GM19351 (cell line): ENCODE measurements at regions not wholly inside any gene's neighbourhood (a gene's known extent, or its start where the extent isn't known, plus 50 kb on each side); places are given as distances from the start of the nearest gene placed in this dataset.
A peak's percentile ranks its signal among the peaks of the same experiment; 100 is the strongest.
"Not testable (repeated sequence)": the region's sequence is repeated elsewhere in the genome, so short reads cannot be mapped to it uniquely, and the experiment has no call there.

Experiments used
- ATAC-seq: cut with Tn5 transposase; IDR thresholded peaks from one replicate; pipeline ENCODE4 v1.9.1; 2021; ENCODE audit warnings: mild to moderate bottlenecking, moderate library complexity; ENCODE audit not compliant: unreplicated experiment

DNA sequence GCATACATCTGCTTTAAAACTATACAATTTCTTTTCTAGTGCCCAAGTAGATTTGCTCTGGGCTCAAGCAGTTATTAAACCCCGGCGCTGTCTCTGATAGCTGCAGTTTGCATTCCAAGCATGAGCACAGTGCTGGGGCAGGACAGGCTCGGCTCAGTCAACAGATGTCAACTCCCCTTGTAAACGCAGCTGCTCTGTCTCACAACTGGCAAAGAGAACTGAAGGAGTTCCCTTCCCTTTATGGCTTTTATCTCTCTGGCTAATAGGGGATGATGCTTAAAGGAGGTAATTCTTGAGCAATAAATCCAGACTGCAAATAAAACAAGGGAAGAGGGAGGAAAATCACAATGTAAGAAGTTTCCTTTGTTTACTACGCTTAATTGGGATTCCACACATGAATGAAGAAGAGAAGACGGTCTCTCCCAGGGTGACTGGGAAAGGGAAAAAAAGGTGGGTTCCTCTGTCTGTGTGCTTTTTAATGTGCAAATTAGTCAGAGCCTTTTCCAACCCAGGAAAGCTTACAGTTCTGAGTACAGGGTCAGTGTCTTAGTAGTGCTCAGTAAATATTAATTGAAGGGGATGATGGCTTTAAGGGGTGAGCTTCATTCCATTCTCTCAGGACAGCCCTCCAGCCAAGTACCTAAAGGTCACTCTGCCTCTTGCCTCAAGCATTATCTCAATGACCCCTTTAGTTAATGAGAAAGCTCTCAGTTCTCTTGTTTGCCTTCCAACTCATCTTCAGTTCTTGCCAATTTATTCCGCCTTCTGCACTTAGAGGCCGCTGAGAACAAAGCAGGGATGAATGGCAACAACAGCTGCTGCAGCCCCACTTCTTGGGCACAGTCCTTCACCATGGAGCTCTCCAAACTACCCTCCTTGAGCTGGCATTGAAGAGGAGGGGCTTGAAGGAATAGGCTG lies 155.7 kb upstream of the JADE1 start:
- no peak for ATAC-seq

DNA sequence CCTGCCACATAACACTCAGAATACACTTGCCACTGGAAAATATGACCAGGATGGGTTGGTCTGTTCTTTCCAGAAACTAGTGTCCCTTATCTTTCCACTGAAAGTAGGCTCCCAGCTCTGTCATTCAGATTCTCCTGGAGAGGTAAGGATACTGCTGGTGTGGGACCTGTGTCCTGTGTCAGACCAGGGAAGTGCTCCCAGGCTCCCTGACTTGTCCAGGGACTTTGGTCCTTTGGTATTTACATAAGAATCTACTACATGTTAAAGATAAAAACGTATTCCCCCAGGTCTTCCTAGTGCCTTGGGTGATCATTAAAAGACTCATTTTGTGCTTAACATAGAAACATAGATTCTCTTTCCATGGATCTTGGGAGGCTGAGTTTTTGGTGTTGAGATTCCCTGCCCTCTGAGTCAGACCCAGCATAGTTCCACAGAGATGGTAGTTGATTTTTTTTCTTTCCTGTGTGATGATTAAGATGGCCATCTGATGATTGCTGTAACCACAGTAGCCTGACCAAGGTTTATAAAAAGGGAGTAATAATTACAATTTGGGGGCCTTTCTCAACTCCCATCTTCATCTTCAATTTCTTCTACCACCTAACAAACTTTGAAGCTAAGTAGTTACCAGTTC lies 159.8 kb upstream of the JADE1 start:
- ATAC-seq = no peak

DNA sequence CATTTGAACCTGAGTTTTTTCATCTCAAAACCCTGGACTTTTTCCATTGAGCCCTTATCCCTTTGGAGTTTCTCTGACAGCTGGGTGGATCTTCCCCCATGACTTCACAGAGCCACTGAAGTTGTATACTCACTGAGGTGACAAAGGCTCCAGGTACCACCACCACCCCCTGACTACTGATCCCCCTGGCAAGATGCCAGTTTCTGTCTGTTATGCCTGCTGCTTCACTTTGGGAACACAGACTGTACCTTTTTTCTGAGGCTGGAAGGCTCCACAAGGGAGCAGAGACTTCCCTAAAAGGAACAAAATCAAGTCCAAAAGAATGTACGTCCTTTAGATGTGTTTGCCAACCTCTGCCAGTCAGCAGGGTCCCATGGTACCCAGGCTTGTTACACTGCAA lies 160.3 kb upstream of the JADE1 start:
- ATAC-seq = no peak

DNA sequence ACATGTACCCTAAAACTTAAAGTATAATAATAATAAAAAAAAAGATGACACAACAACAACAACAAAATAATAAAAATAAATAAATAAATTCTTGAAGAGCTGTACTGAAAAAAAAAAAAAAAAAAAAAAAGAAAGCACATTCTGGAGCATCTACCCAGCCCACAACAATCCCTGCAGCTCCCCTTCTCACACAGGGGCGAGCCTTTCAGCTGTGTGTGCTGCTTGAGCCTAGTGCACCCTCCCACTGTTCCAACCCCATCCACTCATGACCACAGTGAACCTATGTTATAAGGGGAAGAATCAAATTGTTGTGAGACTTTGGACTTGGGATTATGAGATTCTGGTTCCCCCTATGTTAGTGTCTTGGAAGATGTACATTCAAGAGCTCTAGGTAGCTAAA lies 161.5 kb upstream of the JADE1 start:
- no peak for ATAC-seq

DNA sequence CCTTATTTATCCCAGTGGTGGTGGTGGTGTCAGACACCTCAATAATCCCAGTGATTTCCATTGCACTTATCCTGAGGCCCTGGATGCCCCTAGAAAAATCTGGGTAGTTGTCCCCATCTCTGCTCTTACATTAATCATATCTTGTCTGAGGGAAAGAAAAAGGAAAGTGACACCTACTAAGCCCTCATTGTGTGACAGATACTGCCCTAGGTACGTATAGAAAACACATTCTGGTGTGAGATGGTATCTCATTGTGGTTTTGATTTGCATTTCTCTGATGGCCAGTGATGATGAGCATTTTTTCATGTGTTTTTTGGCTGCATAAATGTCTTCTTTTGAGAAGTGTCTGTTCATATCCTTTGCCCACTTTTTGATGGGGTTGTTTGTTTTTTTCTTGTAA lies 162.6 kb upstream of the JADE1 start:
- peak; percentile 94 for ATAC-seq

DNA sequence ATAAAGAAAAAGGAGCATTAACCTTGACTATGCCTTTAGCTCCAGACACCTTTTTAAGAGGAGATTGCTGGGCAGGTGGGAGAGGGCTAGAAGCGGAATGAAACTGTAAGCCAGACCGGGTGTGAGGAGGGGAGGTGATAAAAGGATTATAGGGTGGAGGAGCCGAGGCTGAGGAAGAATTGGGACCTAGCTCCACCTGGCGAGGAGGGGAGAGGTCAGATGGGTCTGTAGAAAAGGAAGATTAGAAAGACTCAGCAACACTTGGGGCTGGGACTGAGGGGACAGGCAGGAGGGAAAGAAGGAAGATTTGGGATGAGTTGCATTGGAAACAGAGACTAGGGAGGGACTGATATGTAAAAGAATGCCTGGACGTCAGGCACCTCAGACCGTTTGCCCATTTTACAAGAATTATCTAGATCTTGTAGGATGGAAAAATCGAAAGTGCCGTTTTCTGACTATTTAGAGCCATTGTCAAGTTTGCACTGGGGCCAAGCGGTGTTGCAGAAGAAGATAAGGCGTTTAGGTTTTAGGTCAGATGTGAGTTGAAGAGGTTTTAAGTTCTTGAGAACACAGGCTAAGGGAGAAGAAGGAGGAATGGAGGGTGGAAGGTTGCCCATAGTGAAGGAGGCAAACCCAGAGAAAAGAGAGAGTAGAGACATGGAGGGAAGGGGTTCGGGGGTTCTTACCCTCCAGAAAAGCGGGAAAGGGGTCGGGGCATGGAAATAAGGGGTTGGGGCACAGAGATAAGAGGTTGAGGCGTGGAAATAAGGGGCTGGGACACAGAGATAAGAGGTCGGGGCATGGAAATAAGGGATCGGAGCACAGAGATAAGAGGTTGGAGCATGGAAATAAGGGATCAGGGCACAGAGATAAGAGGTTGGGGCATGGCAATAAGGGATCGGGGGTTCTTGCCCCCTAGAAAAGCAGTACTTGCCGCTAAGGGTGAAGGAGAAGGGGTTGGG lies 164.5 kb upstream of the JADE1 start:
- ATAC-seq = not testable (repeated sequence)

DNA sequence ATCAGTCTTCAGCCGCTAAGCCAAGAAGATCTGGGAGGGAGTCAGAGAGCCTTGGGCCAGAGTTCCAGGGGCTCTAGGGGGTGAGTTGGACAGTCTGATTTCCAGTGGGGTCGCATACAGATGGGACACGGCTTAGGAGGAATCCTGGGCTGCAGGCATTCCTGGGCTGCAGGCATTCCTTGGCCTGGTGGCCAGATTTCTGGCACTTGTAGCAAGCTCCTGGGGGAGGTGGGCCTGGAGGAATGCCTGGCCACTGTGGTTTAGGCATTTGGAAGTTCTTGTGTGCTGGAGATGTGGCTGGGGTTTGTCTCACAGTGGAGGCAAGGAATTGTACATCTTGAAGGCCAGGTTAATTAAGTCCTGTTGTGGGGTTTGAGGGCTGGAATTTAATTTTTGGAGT lies 165.4 kb upstream of the JADE1 start:
- not testable (repeated sequence) for ATAC-seq

DNA sequence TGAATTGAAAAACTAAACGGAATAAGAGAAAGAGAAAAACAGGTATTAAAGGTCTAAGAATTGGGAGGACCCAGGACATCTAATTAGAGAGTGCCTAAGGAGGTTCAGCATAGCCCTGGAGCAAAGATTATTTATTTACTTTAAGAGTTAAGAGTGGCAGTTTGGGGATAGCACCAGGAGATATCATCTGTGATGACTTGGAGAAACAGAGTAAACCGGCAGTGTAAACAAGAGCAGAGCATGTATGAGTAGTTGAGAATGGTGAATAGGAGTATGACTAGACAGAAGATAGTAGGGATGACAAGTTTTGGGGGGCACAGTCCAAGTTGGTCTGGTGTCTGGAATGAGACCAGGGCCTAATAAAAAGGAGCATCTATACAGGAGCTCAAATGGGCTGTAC lies 167.9 kb upstream of the JADE1 start:
- ATAC-seq = not testable (repeated sequence)

DNA sequence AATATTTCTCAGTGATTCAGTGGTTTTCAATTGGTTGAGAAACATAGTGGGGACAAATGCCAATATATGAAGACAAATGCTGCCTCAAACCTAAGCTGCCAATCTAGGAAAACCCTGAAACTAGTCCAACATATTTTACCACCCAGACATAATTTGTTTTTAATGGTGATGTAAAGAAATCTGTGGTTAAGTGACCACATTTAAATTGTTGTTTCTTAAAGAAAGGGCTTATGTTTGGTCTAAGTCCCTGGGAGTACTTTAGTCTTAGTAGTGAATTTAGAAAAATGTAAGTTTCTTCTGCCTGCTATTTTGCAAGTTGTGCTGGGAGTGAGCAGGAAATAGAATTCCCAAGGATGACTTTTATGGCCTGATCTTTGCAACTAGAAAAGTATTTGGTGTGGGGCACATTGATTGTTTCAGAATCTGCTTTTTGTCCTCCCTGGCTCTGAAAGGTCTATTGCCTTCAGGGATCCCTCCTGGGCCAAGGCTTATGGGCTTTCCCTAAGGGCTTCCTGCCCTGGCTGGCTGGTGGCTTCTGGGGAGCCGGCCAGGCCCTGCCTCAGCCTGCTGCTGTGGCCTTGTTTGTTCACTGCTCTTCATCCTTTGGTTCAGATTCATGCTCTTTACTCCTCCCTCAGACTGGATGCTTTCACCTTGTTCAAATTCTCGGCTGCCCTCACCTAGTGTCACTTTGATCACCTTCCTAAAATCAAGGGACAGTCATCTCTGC lies 169.8 kb upstream of the JADE1 start:
- ATAC-seq = no peak

DNA sequence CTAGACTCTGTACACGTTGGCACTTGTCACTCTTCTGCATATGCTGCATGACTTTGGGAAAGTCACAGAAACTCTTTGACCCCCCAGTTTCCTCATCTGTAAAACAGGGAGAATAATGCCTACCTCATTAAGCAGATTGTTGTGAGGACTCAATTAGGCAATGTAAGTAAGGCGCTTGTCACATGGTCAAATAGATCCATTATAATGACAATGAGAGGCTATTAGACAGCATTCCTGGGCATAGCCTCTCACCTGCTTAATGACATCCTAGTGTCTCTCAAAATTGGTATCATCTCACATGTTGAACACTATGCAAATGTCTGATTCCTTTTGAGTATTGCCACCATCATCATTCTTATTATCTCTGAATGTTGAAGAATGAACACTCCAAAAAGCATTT lies 172.6 kb upstream of the JADE1 start:
- ATAC-seq = no peak

DNA sequence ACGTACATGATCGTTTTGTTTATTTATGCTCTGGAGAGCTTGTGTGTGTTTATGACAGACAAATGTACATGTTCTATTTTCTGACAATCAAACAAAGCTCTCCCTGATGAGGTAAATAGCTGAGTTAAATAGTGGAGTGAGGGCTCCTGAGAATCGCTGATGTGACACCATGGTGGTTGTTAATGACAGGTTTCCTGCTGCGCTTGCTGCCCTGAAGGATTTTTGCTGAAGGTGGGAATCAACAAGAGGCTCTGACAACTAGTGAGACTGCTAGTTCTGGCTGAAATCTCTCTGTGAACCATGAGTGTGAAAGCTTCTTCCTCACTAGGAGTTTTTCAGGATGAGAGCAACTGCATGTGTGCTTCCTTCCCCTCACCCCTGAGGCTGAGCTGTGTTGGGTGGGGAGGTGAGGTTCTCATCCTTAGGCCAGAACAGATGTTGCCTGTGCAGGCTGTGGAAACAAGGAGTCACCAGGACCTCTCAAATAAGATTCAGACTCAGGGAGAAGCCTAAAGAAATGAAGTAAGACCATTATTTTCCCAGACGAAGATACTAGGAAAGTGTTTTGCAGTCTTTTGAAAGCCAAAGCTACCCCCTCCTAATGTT lies 173.4 kb upstream of the JADE1 start:
- no peak for ATAC-seq

DNA sequence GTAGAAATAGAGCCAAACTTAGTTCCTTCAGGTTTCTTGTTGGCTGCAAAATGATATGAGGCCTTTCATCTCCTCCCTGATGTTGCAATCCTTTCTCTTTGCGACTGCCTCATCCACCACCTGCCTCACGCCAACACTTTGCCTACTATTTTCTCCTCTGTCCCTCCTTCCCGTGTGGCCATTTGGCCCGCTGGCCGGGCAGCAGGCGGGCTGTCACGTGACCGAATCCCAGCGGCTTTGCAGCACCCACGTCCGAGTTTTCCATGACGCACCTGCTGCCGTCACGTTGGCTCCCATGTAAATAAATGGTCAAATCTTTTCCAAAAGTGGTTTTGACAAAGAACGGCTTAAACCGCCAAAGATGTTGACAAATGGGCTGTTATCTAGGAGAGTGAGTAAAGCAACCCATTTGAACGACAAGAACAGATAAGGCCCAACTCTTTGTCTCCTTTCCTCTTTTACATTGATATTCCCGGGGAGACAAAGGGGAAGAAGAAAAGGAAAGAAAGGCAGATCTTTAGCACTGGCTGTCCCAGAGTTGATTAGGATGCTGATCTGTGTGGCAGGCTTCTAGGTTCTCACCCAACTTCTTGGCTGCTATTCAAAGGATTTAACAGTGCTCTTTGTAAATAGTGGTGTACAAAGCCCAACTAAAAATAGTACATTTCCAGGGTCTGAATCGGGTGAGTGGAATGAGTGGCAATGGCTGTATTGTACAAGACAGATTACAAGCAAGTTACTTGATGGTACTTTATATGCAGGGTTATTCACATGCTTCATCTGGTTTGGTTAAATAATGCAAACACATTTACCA lies 174.2 kb upstream of the JADE1 start:
- no peak for ATAC-seq

DNA sequence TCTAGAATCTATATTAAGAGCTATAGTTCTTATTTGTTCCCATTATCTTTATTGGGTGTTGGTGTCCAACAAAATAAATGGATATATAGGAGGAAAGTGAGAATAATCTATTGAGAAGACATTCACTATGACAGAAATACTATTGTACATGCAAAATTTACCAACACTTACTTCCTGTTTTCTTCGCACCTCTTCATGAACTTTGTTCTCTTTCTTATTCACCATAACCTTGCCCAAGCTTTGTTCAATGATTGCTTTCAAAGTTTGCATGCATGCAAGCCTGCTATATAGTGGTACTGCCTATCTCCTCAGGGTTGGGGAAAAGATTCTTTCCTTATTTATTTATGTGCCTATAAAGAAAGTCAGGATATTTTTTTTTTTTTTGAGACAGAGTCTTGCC lies 176.4 kb upstream of the JADE1 start:
- peak; percentile 56 for ATAC-seq

DNA sequence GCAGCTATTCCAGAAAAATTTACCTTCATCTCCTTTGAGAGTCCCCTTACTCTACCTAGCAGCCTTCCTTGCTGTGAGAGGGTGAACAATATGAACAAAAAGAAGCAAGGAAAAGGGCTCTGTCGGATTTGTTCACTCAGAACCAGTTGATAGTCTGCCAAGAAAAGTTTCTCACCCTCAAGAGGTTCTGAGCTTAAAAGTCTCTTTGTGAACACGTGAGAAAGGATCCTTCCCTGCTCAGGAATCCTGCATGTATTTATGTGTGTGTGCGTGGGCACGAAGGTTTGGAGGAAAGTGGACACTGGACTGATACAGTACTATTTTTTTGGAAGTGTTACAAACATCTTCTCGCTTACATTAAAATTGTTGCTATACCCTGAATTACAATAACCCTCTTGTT lies 178.6 kb upstream of the JADE1 start:
- no peak for ATAC-seq

DNA sequence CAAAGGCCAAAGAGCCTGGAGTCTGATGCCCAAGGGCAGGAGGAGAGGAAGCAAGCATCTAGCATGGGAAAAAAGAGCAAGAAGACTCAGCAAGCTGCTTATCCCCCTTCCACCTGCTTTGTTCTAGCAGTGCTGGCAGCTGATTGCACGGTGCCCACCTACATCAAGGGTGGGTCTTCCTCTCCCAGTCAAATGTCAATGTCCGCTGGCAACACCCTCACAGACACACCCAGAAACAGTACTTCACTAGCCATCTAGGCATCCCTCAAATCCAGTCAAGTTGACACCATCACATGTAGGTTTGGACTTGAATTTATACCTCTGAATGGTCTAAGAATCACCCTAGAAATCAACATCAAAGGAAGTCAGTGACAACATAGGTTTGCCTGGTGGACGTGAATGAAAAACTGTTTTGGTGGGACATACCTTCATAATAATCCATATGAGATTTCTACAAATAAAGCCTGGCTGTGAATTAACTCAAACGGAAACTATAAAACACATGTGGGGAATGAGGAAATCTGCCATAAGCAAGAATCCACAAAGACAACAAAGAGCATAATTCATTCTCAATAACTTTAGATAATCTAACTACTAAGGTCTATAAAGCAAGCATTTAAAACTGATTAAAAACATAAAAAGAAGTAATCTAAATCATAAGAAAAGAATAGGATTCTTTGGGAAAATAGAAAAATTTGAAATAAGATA lies 185.8 kb upstream of the JADE1 start:
- ATAC-seq = no peak

DNA sequence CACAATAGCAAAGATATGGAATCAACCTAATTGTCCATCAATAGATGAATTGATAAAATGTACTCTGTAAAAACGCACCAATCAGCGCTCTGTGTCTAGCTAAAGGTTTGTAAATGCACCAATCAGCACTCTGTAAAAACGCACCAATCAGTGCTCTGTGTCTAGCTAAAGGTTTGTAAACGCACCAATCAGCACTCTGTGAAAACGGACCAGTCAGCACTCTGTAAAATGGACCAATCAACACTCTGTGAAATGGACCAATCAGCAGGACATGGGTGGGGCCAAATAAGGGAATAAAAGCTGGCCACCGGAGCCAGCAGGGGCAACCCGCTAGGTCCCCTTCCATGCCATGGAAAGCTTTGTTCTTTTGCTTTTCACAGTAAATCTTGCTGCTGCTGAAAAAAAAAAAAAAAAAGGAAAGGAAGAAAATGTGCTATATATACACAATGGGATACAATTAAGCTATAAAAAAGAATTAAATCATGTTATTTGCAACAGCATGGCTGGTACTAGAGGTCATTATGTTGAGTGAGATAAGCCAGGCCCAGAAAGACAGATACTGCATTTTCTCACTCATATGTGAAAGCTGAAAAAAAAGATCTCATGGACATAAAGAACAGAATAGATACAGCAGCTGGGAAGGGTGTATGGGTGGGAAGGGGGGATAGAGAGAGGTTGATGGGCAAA lies 189.1 kb upstream of the JADE1 start:
- ATAC-seq = not testable (repeated sequence)

DNA sequence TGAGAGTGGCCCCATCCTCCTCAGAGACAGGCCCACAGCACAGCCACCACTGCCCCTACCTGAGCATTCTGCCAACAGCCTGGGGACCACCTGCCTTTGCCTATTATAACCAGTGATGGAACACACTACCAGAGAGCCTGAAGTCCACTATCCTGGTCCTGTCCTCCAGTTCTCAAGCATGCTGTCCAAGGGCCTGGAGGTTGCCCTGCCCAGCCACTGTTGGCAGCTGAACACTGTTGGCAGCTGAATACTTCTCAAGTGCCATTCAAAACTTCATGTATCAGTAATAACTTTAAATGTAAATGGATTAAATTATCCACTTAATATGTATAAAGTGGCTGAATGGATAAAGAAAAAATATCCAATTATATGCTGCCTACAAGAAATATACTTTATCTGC lies 194.3 kb upstream of the JADE1 start:
- no peak for ATAC-seq

DNA sequence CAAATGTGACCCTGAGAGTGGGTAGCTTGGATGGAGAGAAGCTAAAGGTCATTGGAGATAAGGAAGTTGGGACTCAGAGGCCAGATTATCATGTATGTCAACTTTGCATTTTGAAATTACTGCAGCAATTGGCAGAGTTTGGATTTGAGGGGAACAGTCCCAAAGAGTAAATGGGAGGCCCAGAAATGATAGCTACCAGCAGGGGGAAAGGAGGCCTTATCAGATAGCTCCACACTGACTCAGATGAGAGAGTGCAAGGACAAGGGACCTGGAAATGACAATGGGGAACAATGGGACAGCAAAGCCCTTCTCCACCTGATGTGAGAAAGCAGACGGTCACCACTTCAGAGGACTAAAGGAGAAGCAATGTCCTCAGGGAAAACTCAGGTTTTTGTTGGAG lies 201.5 kb upstream of the JADE1 start:
- ATAC-seq = no peak
